Mesenchymal stem cell (in vitro differentiated cells and primary cell): ENCODE measurements at regions not wholly inside any gene's neighbourhood (a gene's known extent, or its start where the extent isn't known, plus 50 kb on each side); places are given as distances from the start of the nearest gene placed in this dataset.
A peak's percentile ranks its signal among the peaks of the same experiment; 100 is the strongest.
"Not testable (repeated sequence)": the region's sequence is repeated elsewhere in the genome, so short reads cannot be mapped to it uniquely, and the experiment has no call there.

ENCODE experiments used
- DNase-seq: peaks from one replicate; pipeline ENCODE4 v3.0.0-alpha.2; 2013
- H2AFZ ChIP-seq: one replicate; pipeline ENCODE4 v1.6.1; 2013; ENCODE audit warnings: low read depth, mild to moderate bottlenecking, control low read depth, inconsistent platforms, low read length, moderate library complexity
- H2AK5ac ChIP-seq: 2 replicates; pipeline ENCODE4 v1.6.1; 2013; ENCODE audit warnings: low read length, moderate library complexity, mild to moderate bottlenecking, inconsistent platforms; ENCODE audit not compliant: severe bottlenecking
- H2BK120ac ChIP-seq: one replicate; pipeline ENCODE4 v1.6.1; 2013; ENCODE audit warnings: low read depth, mild to moderate bottlenecking, inconsistent platforms, low read length, moderate library complexity
- H2BK12ac ChIP-seq, 2 experiments: one replicate each; pipeline ENCODE4 v1.6.1; 2013; ENCODE audit warnings: inconsistent platforms in 2 of 2, low read length in 2 of 2, mild to moderate bottlenecking in 2 of 2, moderate library complexity in 2 of 2, control low read depth in 1 of 2
- H2BK15ac ChIP-seq: one replicate; pipeline ENCODE4 v1.6.1; 2013; ENCODE audit warnings: mild to moderate bottlenecking, low read depth, inconsistent platforms; ENCODE audit not compliant: poor library complexity, severe bottlenecking
- H2BK5ac ChIP-seq: 2 replicates; pipeline ENCODE4 v1.6.1; 2013; ENCODE audit warnings: low read depth, mild to moderate bottlenecking, low read length, control low read depth, inconsistent platforms; ENCODE audit not compliant: poor library complexity, severe bottlenecking
- H3K14ac ChIP-seq, 2 experiments: one replicate each; pipeline ENCODE4 v1.6.1; 2013; ENCODE audit warnings: inconsistent platforms in 2 of 2, low read length in 2 of 2, control low read depth in 1 of 2, mild to moderate bottlenecking in 1 of 2, moderate library complexity in 1 of 2
- H3K18ac ChIP-seq, 2 experiments: one replicate each; pipeline ENCODE4 v1.6.1; 2013; ENCODE audit warnings: inconsistent platforms in 2 of 2, low read length in 2 of 2, control low read depth in 1 of 2, low read depth in 1 of 2, mild to moderate bottlenecking in 1 of 2
- H3K23ac ChIP-seq, 2 experiments: one replicate each; pipeline ENCODE4 v1.6.1; 2013; ENCODE audit warnings: inconsistent platforms in 2 of 2, low read length in 2 of 2, mild to moderate bottlenecking in 2 of 2, moderate library complexity in 2 of 2, control low read depth in 1 of 2
- H3K27ac ChIP-seq: 2 replicates; pipeline ENCODE4 v1.5.1; 2013; ENCODE audit warnings: mild to moderate bottlenecking, moderate library complexity, low read length, control low read depth, inconsistent platforms; ENCODE audit not compliant: poor library complexity, severe bottlenecking
- H3K27me3 ChIP-seq, 2 experiments: 2 replicates each; pipeline versions ENCODE4 v1.6.1 to v1.7.0; 2013; ENCODE audit warnings: low read length in 2 of 2, mild to moderate bottlenecking in 2 of 2, moderate library complexity in 2 of 2, control low read depth in 1 of 2, inconsistent platforms in 1 of 2; ENCODE audit not compliant: control insufficient read depth in 1 of 2, insufficient read depth in 1 of 2
- H3K36me3 ChIP-seq, 2 experiments: 2 replicates each; pipeline versions ENCODE4 v1.6.1 to v1.7.0; 2013; ENCODE audit warnings: low read length in 2 of 2, control low read depth in 1 of 2, inconsistent platforms in 1 of 2, low read depth in 1 of 2, mild to moderate bottlenecking in 1 of 2; ENCODE audit not compliant: insufficient read depth in 2 of 2, control insufficient read depth in 1 of 2
- H3K4ac ChIP-seq, 2 experiments: one replicate each; pipeline ENCODE4 v1.6.1; 2013; ENCODE audit warnings: inconsistent platforms in 2 of 2, low read length in 2 of 2, mild to moderate bottlenecking in 2 of 2, moderate library complexity in 2 of 2, control low read depth in 1 of 2, low read depth in 1 of 2
- H3K4me1 ChIP-seq: 2 replicates; pipeline ENCODE4 v1.6.1; 2013; ENCODE audit warnings: low read depth, low read length, control low read depth; ENCODE audit not compliant: control insufficient read depth, insufficient read depth
- H3K4me2 ChIP-seq: 2 replicates; pipeline ENCODE4 v1.6.1; 2013; ENCODE audit warnings: low read length, mild to moderate bottlenecking, inconsistent platforms; ENCODE audit not compliant: poor library complexity, severe bottlenecking
- H3K4me3 ChIP-seq, 2 experiments: 2 replicates each; pipeline versions ENCODE4 v1.5.1 to v1.7.0; 2013; ENCODE audit warnings: low read length in 2 of 2, mild to moderate bottlenecking in 2 of 2, control low read depth in 1 of 2, low read depth in 1 of 2; ENCODE audit not compliant: insufficient read depth in 1 of 2
- H3K79me1 ChIP-seq: replicated peaks from 2 replicates; pipeline ENCODE4 v1.6.1; 2013; ENCODE audit warnings: mild to moderate bottlenecking, control low read depth, low read length, inconsistent platforms; ENCODE audit not compliant: poor library complexity, severe bottlenecking
- H3K9ac ChIP-seq: 2 replicates; pipeline ENCODE4 v1.7.0; 2013; ENCODE audit warnings: mild to moderate bottlenecking, low read length, moderate library complexity
- H3K9me3 ChIP-seq: 2 replicates; pipeline ENCODE4 v1.7.0; 2013; ENCODE audit warnings: mild to moderate bottlenecking, low read length; ENCODE audit not compliant: control insufficient read depth
- H4K8ac ChIP-seq: one replicate; pipeline ENCODE4 v1.6.1; 2013; ENCODE audit warnings: inconsistent platforms, mild to moderate bottlenecking, low read length, moderate library complexity
- H4K91ac ChIP-seq: one replicate; pipeline ENCODE4 v1.6.1; 2013; ENCODE audit warnings: mild to moderate bottlenecking, low read length, inconsistent platforms
- WGBS: methylation state at CpG from one replicate; pipeline ENCODE4 v1.1.7; 2013; ENCODE audit warnings: mixed read lengths; 5-methylcytosine and 5-hydroxymethylcytosine counted together

GRCh38 chrX:45404206-45404605 is 203.5 kb upstream of the DIPK2B start:
- peaks cover 0 to 26% of the 10 kb centered on the region in 2 experiments for H3K27me3 ChIP-seq
- H3K18ac ChIP-seq = no peak overlapping the region
- no peak overlapping the region for H2AK5ac ChIP-seq
- H3K4me2 ChIP-seq = no peak overlapping the region
- no peaks in the 10 kb centered on the region for H3K36me3 ChIP-seq
- H4K8ac ChIP-seq = no peak overlapping the region
- H3K27ac ChIP-seq = no peak overlapping the region
- no peak overlapping the region for H2BK120ac ChIP-seq
- H2BK12ac ChIP-seq = no peak overlapping the region
- H3K9me3 ChIP-seq = peaks cover 26% of the 10 kb centered on the region
- H3K4me1 ChIP-seq = no peaks in the 10 kb centered on the region
- H3K9ac ChIP-seq = no peak overlapping the region
- no peak overlapping the region for H4K91ac ChIP-seq
- H3K23ac ChIP-seq = no peak overlapping the region
- no peak overlapping the region for H2AFZ ChIP-seq
- WGBS = 95% methylated on average over 3 of the region's 3 CpGs
- H2BK5ac ChIP-seq = no peak overlapping the region
- DNase-seq = no peak
- H2BK15ac ChIP-seq = no peak overlapping the region
- no peak overlapping the region for H3K4ac ChIP-seq
- no peak overlapping the region for H3K4me3 ChIP-seq
- no peaks in the 10 kb centered on the region for H3K79me1 ChIP-seq
- no peak overlapping the region for H3K14ac ChIP-seq

- no peak overlapping the region for H3K23ac ChIP-seq
- no peak overlapping the region for H3K14ac ChIP-seq
- H4K8ac ChIP-seq = no peak overlapping the region
- H2BK120ac ChIP-seq = no peak overlapping the region
- H2AFZ ChIP-seq = no peak overlapping the region
- H3K18ac ChIP-seq = no peak overlapping the region
- H3K4me2 ChIP-seq = no peak overlapping the region
- no peaks in the 10 kb centered on the region for H3K4me1 ChIP-seq
- H2AK5ac ChIP-seq = no peak overlapping the region
- 93% methylated on average over 2 of the region's 2 CpGs for WGBS
- no peak overlapping the region for H2BK15ac ChIP-seq
- no peak overlapping the region for H2BK5ac ChIP-seq
- H3K9me3 ChIP-seq = peaks cover 36% of the 10 kb centered on the region
- H3K27ac ChIP-seq = no peak overlapping the region
- no peak overlapping the region for H4K91ac ChIP-seq
- H3K4ac ChIP-seq = no peak overlapping the region
- no peak overlapping the region for H3K9ac ChIP-seq
- peaks cover 0 to 29% of the 10 kb centered on the region in 2 experiments for H3K27me3 ChIP-seq
- DNase-seq = no peak
- no peaks in the 10 kb centered on the region for H3K79me1 ChIP-seq
- H3K4me3 ChIP-seq = no peak overlapping the region
- H3K36me3 ChIP-seq = no peaks in the 10 kb centered on the region
- no peak overlapping the region for H2BK12ac ChIP-seq
Observed at GRCh38 chrX:45401923-45402322, 201.2 kb upstream of the DIPK2B start.

GRCh38 chrX:45400951-45401725 is 200.5 kb upstream of the DIPK2B start:
- not testable (repeated sequence) for H2BK12ac ChIP-seq, H3K4me3 ChIP-seq, H2AFZ ChIP-seq, H3K27ac ChIP-seq, H3K36me3 ChIP-seq, H3K4me1 ChIP-seq, H2BK15ac ChIP-seq, H3K23ac ChIP-seq, H2BK120ac ChIP-seq, H2AK5ac ChIP-seq, H3K18ac ChIP-seq, DNase-seq, H3K4me2 ChIP-seq, H3K79me1 ChIP-seq, H2BK5ac ChIP-seq, H4K8ac ChIP-seq, H4K91ac ChIP-seq, H3K4ac ChIP-seq, H3K14ac ChIP-seq
- Histone ChIP-seq H3K27me3 (peaks cover 0 to 29% of the 10 kb centered on the region in 2 experiments), H3K9ac (peak overlapping the region; percentile 50), H3K9me3 (peaks cover 36% of the 10 kb centered on the region)
- 64% methylated on average over 7 of the region's 8 CpGs for WGBS

DNA sequence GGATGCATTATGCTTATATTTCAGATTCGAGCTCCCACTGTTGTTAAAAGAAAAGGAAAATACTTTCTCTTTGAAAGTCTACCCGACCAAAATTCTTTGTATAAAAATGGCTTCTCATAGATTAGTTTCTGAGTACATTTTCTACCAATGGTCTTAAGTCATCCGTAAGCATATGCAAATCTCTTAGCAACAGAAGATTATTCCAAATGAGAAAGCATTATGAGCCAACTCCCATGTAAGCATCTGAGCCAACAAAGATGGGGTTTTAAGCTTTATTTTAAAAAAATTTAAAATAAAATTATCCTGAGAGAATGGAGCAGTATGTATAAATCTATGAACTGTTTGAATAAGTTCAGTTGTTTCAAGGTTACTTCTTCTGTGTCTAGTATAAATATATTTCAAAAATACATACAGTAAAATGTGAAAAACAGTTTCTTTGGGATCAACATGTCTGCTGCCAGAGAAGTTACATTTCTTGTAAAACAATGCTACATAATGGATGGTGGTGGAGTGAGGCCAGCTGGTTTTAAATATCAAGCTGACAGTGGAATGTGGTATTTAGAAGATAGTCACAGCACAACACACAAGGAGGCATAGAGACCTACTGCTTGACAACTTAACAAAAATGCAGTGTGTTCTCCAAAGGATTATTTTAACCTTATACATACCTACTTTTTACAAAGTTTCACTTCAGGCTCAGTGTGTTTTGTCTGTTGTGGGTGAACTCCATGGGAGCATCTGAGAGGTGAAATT is 199.5 kb upstream of the DIPK2B start:
- H3K27ac ChIP-seq = no peak overlapping the region
- WGBS = 100% methylated on average over 2 of the region's 3 CpGs
- no peak overlapping the region for H3K4ac ChIP-seq

More for the DNA sequence above, 199.5 kb upstream of the DIPK2B start:
- DNase-seq = peak; percentile 3
- Histone ChIP-seq H3K9me3 (peaks cover 36% of the 10 kb centered on the region), H3K9ac (peak overlapping the region; percentile 50), H4K91ac (no peak overlapping the region), H2BK5ac (no peak overlapping the region), H3K18ac (no peak overlapping the region), H2AK5ac (no peak overlapping the region), H2AFZ (no peak overlapping the region), H2BK15ac (no peak overlapping the region), H4K8ac (no peak overlapping the region), H3K23ac (no peak overlapping the region), H3K4me3 (no peak overlapping the region), H3K79me1 (no peaks in the 10 kb centered on the region), H3K36me3 (no peaks in the 10 kb centered on the region), H2BK12ac (no peak overlapping the region), H3K4me2 (no peak overlapping the region), H3K27me3 (peaks cover 0 to 29% of the 10 kb centered on the region in 2 experiments), H2BK120ac (no peak overlapping the region), H3K14ac (no peak overlapping the region), H3K4me1 (no peaks in the 10 kb centered on the region)
